ENCODE measurements at regions not wholly inside any gene's neighbourhood (a gene's known extent, or its start where the extent isn't known, plus 50 kb on each side); places are given as distances from the start of the nearest gene placed in this dataset.

DNA sequence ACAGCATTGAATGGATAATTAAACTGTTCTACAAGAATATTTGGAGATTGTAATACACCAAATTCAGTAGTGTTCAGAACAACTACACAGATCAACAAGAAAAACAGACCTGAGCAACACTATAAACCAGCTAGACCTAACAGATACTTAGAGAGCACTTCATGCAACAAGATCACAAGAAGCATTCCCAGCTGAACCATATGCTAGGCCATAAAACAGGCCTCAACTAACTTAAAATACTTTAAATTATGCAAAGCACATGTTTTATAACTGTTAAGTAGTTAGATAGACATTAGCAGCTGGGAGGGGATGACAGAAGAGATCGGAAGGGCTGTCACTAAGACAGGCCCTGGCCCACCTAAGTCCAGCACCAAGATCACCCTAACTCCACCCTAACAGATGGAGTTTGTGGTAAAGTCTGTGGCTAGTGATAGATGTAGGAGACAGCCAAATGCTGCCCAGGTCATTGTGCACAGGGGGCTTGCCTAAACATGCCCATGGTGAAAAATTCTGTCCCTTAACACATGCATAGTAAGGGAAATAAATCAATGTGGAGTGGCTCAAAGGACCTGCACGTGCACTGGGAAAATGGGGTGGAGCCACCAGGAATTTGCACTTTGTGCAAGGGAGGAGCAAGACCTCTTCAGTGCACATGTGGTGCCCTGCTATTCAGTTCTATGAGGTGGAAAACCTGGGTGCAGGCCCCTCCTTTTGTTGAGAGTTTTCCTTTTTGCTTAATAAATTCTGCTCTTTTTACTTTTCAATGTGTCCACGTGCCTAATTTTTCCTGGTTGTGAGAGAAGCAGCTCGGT, 567.8 kb upstream of the NRG3 start:
- TF ChIP-seq, protein P1, sequence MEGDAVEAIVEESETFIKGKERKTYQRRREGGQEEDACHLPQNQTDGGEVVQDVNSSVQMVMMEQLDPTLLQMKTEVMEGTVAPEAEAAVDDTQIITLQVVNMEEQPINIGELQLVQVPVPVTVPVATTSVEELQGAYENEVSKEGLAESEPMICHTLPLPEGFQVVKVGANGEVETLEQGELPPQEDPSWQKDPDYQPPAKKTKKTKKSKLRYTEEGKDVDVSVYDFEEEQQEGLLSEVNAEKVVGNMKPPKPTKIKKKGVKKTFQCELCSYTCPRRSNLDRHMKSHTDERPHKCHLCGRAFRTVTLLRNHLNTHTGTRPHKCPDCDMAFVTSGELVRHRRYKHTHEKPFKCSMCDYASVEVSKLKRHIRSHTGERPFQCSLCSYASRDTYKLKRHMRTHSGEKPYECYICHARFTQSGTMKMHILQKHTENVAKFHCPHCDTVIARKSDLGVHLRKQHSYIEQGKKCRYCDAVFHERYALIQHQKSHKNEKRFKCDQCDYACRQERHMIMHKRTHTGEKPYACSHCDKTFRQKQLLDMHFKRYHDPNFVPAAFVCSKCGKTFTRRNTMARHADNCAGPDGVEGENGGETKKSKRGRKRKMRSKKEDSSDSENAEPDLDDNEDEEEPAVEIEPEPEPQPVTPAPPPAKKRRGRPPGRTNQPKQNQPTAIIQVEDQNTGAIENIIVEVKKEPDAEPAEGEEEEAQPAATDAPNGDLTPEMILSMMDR (conservative IDR thresholded peaks at IDR 0.05) = no peak
- TF ChIP-seq EZH2 (IDR thresholded peaks at IDR 0.05; ENCODE audit: low read depth) = no peak
